ENCODE measurements at regions not wholly inside any gene's neighbourhood (a gene's known extent, or its start where the extent isn't known, plus 50 kb on each side); places are given as distances from the start of the nearest gene placed in this dataset.

GRCh38 chr2:103552775-103553174 lies 790.9 kb downstream of the TMEM182 start:
- Histone ChIP-seq H3K4me1 (ENCODE audit: control insufficient read depth, insufficient read depth, low read length) (no peaks in the 10 kb centered on the region), H3K4me3 (ENCODE audit: low read length in 2 of 2) (no peak overlapping the region), H3K27me3 (ENCODE audit: control insufficient read depth in 1 of 2, insufficient read depth in 2 of 2, low read length in 2 of 2) (no peaks in the 10 kb centered on the region), H3K27ac (ENCODE audit: low read length) (no peak overlapping the region), H3K36me3 (ENCODE audit: control insufficient read depth in 2 of 2, insufficient read depth in 2 of 2, low read length in 2 of 2) (no peaks in the 10 kb centered on the region), H3K9ac (ENCODE audit: low read length in 2 of 2) (no peak overlapping the region), H3K9me3 (ENCODE audit: control insufficient read depth in 2 of 2, low read length in 2 of 2) (no peaks in the 10 kb centered on the region)

DNA sequence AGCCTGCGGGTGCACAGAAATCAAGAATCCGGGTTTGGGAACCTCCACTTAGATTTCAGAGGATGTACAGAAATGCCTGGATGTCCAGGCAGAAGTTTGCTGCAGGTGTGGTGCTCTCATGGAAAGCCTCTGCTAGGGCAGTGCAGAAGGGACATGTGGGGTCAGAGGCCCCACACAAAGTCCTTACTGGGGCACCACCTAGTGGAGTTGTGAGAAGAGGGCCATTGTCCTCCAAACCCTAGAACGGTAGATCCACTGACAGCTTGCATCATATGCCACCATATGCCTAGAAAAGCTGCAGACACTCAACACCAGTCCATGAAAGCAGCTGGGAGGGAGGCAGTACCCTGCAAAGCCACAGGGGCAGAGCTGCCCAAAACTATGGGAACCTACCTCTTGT lies 833.0 kb downstream of the TMEM182 start:
- peaks cover 0 to 6% of the 10 kb centered on the region in 2 donors for H3K9me3 ChIP-seq (ENCODE audit: control insufficient read depth in 2 of 2, low read length in 2 of 2)
- H3K27ac ChIP-seq (ENCODE audit: low read length), result no peak overlapping the region

DNA sequence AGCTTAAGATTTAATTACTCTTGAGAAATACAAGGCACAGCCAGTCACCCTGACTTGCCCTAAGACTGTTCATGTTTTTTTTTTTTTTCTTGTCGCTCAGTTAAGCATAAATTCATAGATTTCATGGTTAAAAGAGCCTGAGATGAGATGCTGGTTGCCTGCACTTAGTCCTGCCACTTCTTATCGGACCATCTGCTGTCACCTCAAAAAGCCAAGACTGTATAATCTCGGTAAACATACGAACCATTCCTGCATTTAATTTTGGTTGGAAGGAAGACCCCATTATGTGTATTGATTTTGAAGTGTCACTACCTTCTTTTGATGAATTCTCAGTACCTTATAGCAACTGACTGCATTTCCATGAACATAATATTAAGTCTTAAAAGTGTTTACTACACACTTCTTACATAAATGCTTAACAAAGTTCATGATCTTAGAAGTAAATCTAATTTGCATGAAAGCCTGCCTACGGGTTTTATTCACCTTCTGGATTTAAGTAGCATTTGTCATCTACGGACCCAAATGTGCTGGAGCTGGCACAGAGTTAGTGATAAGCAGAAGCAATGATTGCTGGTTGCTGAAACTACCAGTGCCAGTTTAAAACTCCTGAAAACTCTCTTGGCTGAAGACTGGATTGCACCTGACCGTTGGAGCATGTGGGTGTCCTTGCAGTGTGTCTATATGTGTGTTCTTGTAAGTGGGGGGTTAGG lies 843.4 kb downstream of the TMEM182 start:
- Histone ChIP-seq H3K27ac (ENCODE audit: low read length) (no peak overlapping the region), H3K36me3 (ENCODE audit: control insufficient read depth in 2 of 2, insufficient read depth in 2 of 2, low read length in 2 of 2) (no peaks in the 10 kb centered on the region), H3K9ac (ENCODE audit: low read length in 2 of 2) (no peak overlapping the region), H3K4me1 (ENCODE audit: control insufficient read depth, insufficient read depth, low read length) (no peaks in the 10 kb centered on the region), H3K4me3 (ENCODE audit: low read length in 2 of 2) (no peak overlapping the region), H3K9me3 (ENCODE audit: control insufficient read depth in 2 of 2, low read length in 2 of 2) (no peaks in the 10 kb centered on the region), H3K27me3 (ENCODE audit: control insufficient read depth in 1 of 2, insufficient read depth in 2 of 2, low read length in 2 of 2) (no peaks in the 10 kb centered on the region)

More for the DNA sequence above, 833.0 kb downstream of the TMEM182 start:
- Histone ChIP-seq H3K27me3 (ENCODE audit: control insufficient read depth in 1 of 2, insufficient read depth in 2 of 2, low read length in 2 of 2) (no peaks in the 10 kb centered on the region), H3K36me3 (ENCODE audit: control insufficient read depth in 2 of 2, insufficient read depth in 2 of 2, low read length in 2 of 2) (no peaks in the 10 kb centered on the region), H3K4me1 (ENCODE audit: control insufficient read depth, insufficient read depth, low read length) (no peaks in the 10 kb centered on the region), H3K4me3 (ENCODE audit: low read length in 2 of 2) (no peak overlapping the region), H3K9ac (ENCODE audit: low read length in 2 of 2) (no peak overlapping the region)

DNA sequence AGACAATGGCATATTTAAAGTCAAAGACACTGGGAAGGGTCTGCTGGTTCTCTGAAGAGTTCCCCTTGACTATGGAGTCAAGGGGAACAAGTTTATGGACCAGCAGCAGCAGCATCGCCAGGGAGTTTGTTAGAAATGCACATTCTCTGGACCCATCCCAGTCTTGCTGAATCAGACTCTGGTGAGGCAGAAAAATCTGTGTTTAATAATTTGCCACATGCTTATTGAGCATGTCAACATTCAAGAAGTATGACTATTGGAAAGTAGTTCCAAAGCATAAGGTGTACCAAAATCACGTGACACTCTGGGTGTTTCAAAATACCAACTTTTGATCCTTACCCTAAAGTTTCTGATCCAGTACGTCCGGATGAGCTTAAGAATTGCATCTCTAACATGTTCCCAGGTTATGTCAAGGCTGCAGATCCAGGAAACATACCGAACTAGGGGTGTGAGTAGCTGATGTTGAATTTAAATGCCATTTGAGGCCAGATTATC lies 853.8 kb downstream of the TMEM182 start:
- no peaks in the 10 kb centered on the region for H3K4me1 ChIP-seq (ENCODE audit: control insufficient read depth, insufficient read depth, low read length)
- H3K27me3 ChIP-seq (ENCODE audit: control insufficient read depth in 1 of 2, insufficient read depth in 2 of 2, low read length in 2 of 2), result no peaks in the 10 kb centered on the region
- peaks cover 3 to 8% of the 10 kb centered on the region in 2 donors for H3K9me3 ChIP-seq (ENCODE audit: control insufficient read depth in 2 of 2, low read length in 2 of 2)
- H3K4me3 ChIP-seq (ENCODE audit: low read length in 2 of 2), result no peak overlapping the region
- H3K36me3 ChIP-seq (ENCODE audit: control insufficient read depth in 2 of 2, insufficient read depth in 2 of 2, low read length in 2 of 2), result no peaks in the 10 kb centered on the region
- no peak overlapping the region for H3K27ac ChIP-seq (ENCODE audit: low read length)
- no peak overlapping the region for H3K9ac ChIP-seq (ENCODE audit: low read length in 2 of 2)

DNA sequence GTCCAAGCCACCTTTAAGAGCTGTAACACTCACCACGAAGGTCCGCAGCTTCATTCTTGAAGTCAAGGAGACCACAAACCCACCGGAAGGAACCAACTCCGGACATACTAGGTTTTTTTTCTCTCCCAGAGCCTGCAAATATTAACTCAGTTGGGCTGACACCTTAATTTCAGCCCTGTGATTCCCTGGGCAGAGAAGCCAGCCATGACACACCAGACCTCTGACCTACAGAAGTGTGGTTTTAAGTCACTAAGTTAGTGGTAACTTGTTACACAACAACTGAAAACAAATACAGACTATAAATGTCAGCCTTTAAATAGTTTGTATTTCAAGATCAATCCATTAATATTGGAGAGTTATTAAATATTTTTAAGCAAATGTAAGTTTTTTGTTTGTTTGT lies 855.1 kb downstream of the TMEM182 start:
- H3K9ac ChIP-seq (ENCODE audit: low read length in 2 of 2), result no peak overlapping the region
- no peaks in the 10 kb centered on the region for H3K36me3 ChIP-seq (ENCODE audit: control insufficient read depth in 2 of 2, insufficient read depth in 2 of 2, low read length in 2 of 2)
- H3K9me3 ChIP-seq (ENCODE audit: control insufficient read depth in 2 of 2, low read length in 2 of 2), result peaks cover 3 to 12% of the 10 kb centered on the region in 2 donors
- no peak overlapping the region for H3K27ac ChIP-seq (ENCODE audit: low read length)
- H3K27me3 ChIP-seq (ENCODE audit: control insufficient read depth in 1 of 2, insufficient read depth in 2 of 2, low read length in 2 of 2), result no peaks in the 10 kb centered on the region
- H3K4me3 ChIP-seq (ENCODE audit: low read length in 2 of 2), result no peak overlapping the region
- no peaks in the 10 kb centered on the region for H3K4me1 ChIP-seq (ENCODE audit: control insufficient read depth, insufficient read depth, low read length)

GRCh38 chr2:103618112-103618511 lies 856.3 kb downstream of the TMEM182 start:
- Histone ChIP-seq H3K9ac (ENCODE audit: low read length in 2 of 2) (no peak overlapping the region), H3K4me1 (ENCODE audit: control insufficient read depth, insufficient read depth, low read length) (no peaks in the 10 kb centered on the region), H3K4me3 (ENCODE audit: low read length in 2 of 2) (no peak overlapping the region), H3K36me3 (ENCODE audit: control insufficient read depth in 2 of 2, insufficient read depth in 2 of 2, low read length in 2 of 2) (no peaks in the 10 kb centered on the region), H3K9me3 (ENCODE audit: control insufficient read depth in 2 of 2, low read length in 2 of 2) (peaks cover 3 to 12% of the 10 kb centered on the region in 2 donors), H3K27ac (ENCODE audit: low read length) (no peak overlapping the region), H3K27me3 (ENCODE audit: control insufficient read depth in 1 of 2, insufficient read depth in 2 of 2, low read length in 2 of 2) (no peaks in the 10 kb centered on the region)

GRCh38 chr2:103627301-103627700 lies 865.5 kb downstream of the TMEM182 start:
- Histone ChIP-seq H3K4me3 (ENCODE audit: low read length in 2 of 2) (no peak overlapping the region), H3K9ac (ENCODE audit: low read length in 2 of 2) (no peak overlapping the region), H3K27ac (ENCODE audit: low read length) (no peak overlapping the region), H3K36me3 (ENCODE audit: control insufficient read depth in 2 of 2, insufficient read depth in 2 of 2, low read length in 2 of 2) (no peaks in the 10 kb centered on the region), H3K4me1 (ENCODE audit: control insufficient read depth, insufficient read depth, low read length) (no peaks in the 10 kb centered on the region), H3K9me3 (ENCODE audit: control insufficient read depth in 2 of 2, low read length in 2 of 2) (no peaks in the 10 kb centered on the region), H3K27me3 (ENCODE audit: control insufficient read depth in 1 of 2, insufficient read depth in 2 of 2, low read length in 2 of 2) (no peaks in the 10 kb centered on the region)

GRCh38 chr2:103638978-103639377 lies 877.1 kb downstream of the TMEM182 start:
- peaks cover 0 to 5% of the 10 kb centered on the region in 2 donors for H3K9me3 ChIP-seq (ENCODE audit: control insufficient read depth in 2 of 2, low read length in 2 of 2)
- no peak overlapping the region for H3K4me3 ChIP-seq (ENCODE audit: low read length in 2 of 2)
- no peak overlapping the region for H3K27ac ChIP-seq (ENCODE audit: low read length)
- no peaks in the 10 kb centered on the region for H3K27me3 ChIP-seq (ENCODE audit: control insufficient read depth in 1 of 2, insufficient read depth in 2 of 2, low read length in 2 of 2)
- no peaks in the 10 kb centered on the region for H3K4me1 ChIP-seq (ENCODE audit: control insufficient read depth, insufficient read depth, low read length)
- H3K9ac ChIP-seq (ENCODE audit: low read length in 2 of 2), result no peak overlapping the region
- no peaks in the 10 kb centered on the region for H3K36me3 ChIP-seq (ENCODE audit: control insufficient read depth in 2 of 2, insufficient read depth in 2 of 2, low read length in 2 of 2)

DNA sequence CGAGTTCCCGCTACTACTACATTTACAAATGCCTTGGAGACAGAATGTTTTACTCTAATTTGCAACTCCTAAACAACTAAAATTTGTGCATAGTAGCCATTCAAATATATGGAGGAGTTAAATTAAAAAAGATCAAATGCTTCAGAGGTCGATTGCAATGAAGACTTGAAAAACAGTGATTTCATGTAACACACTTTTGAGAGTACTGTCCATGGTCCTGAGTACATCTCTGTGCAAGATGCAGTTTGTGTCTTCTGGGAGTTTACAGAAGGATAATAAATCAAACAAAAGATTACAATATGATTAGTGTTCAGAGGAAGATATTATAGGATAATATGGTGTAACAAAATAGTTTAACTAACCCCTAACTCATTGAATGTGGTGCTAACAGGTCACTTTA lies 894.7 kb downstream of the TMEM182 start:
- no peak overlapping the region for H3K4me3 ChIP-seq (ENCODE audit: low read length in 2 of 2)
- no peak overlapping the region for H3K27ac ChIP-seq (ENCODE audit: low read length)
- H3K9ac ChIP-seq (ENCODE audit: low read length in 2 of 2), result no peak overlapping the region
- no peaks in the 10 kb centered on the region for H3K27me3 ChIP-seq (ENCODE audit: control insufficient read depth in 1 of 2, insufficient read depth in 2 of 2, low read length in 2 of 2)
- H3K36me3 ChIP-seq (ENCODE audit: control insufficient read depth in 2 of 2, insufficient read depth in 2 of 2, low read length in 2 of 2), result no peaks in the 10 kb centered on the region
- no peaks in the 10 kb centered on the region for H3K9me3 ChIP-seq (ENCODE audit: control insufficient read depth in 2 of 2, low read length in 2 of 2)
- no peaks in the 10 kb centered on the region for H3K4me1 ChIP-seq (ENCODE audit: control insufficient read depth, insufficient read depth, low read length)

GRCh38 chr2:103660519-103660918 lies 898.7 kb downstream of the TMEM182 start:
- no peaks in the 10 kb centered on the region for H3K27me3 ChIP-seq (ENCODE audit: control insufficient read depth in 1 of 2, insufficient read depth in 2 of 2, low read length in 2 of 2)
- H3K9ac ChIP-seq (ENCODE audit: low read length in 2 of 2), result no peak overlapping the region
- no peaks in the 10 kb centered on the region for H3K9me3 ChIP-seq (ENCODE audit: control insufficient read depth in 2 of 2, low read length in 2 of 2)
- no peaks in the 10 kb centered on the region for H3K4me1 ChIP-seq (ENCODE audit: control insufficient read depth, insufficient read depth, low read length)
- no peak overlapping the region for H3K4me3 ChIP-seq (ENCODE audit: low read length in 2 of 2)
- H3K36me3 ChIP-seq (ENCODE audit: control insufficient read depth in 2 of 2, insufficient read depth in 2 of 2, low read length in 2 of 2), result no peaks in the 10 kb centered on the region
- H3K27ac ChIP-seq (ENCODE audit: low read length), result no peak overlapping the region

GRCh38 chr2:103660947-103661346 lies 899.1 kb downstream of the TMEM182 start:
- Histone ChIP-seq H3K4me3 (ENCODE audit: low read length in 2 of 2) (no peak overlapping the region), H3K9ac (ENCODE audit: low read length in 2 of 2) (no peak overlapping the region), H3K27me3 (ENCODE audit: control insufficient read depth in 1 of 2, insufficient read depth in 2 of 2, low read length in 2 of 2) (no peaks in the 10 kb centered on the region), H3K4me1 (ENCODE audit: control insufficient read depth, insufficient read depth, low read length) (no peaks in the 10 kb centered on the region), H3K9me3 (ENCODE audit: control insufficient read depth in 2 of 2, low read length in 2 of 2) (no peaks in the 10 kb centered on the region), H3K27ac (ENCODE audit: low read length) (no peak overlapping the region), H3K36me3 (ENCODE audit: control insufficient read depth in 2 of 2, insufficient read depth in 2 of 2, low read length in 2 of 2) (no peaks in the 10 kb centered on the region)

Data from stomach smooth muscle (tissue), 2 donors.